ENCODE measurements at regions not wholly inside any gene's neighbourhood (a gene's known extent, or its start where the extent isn't known, plus 50 kb on each side); places are given as distances from the start of the nearest gene placed in this dataset.

GRCh38 chr4:133483600-133484246, 334.6 kb downstream of the PCDH10 start:
- Mint-ChIP-seq H3K27ac (no peak overlapping the region), H3K36me3 (no peaks in the 10 kb centered on the region), H3K27me3 (no peaks in the 10 kb centered on the region), H3K4me1 (no peaks in the 10 kb centered on the region), H3K9me3 (peaks cover 2% of the 10 kb centered on the region), H3K4me3 (no peak overlapping the region)
- DNase-seq (no peak), ATAC-seq (ENCODE audit: low read depth) (no peak)
- POLR2A ChIA-PET = no interaction called here

GRCh38 chr4:133476063-133476462, 327.0 kb downstream of the PCDH10 start:
- H3K36me3 Mint-ChIP-seq = no peaks in the 10 kb centered on the region
- no peaks in the 10 kb centered on the region for H3K27me3 Mint-ChIP-seq
- DNase-seq = no peak
- no peaks in the 10 kb centered on the region for H3K4me1 Mint-ChIP-seq
- peaks cover 1% of the 10 kb centered on the region for H3K9me3 Mint-ChIP-seq
- no peak for ATAC-seq (ENCODE audit: low read depth)
- H3K4me3 Mint-ChIP-seq = no peak overlapping the region
- no peak overlapping the region for H3K27ac Mint-ChIP-seq
- POLR2A ChIA-PET = no interaction called here

GRCh38 chr4:133474501-133474900, 325.4 kb downstream of the PCDH10 start:
- H3K4me1 Mint-ChIP-seq = no peaks in the 10 kb centered on the region

GRCh38 chr4:133472244-133472643, 323.1 kb downstream of the PCDH10 start:
- H3K9me3 Mint-ChIP-seq = peaks cover 2% of the 10 kb centered on the region
- ATAC-seq (ENCODE audit: low read depth) (no peak), DNase-seq (no peak)
- no peak overlapping the region for H3K27ac Mint-ChIP-seq
- POLR2A ChIA-PET = no interaction called here
- H3K36me3 Mint-ChIP-seq = no peaks in the 10 kb centered on the region
- no peaks in the 10 kb centered on the region for H3K4me1 Mint-ChIP-seq
- H3K4me3 Mint-ChIP-seq = no peak overlapping the region
- H3K27me3 Mint-ChIP-seq = no peaks in the 10 kb centered on the region

More at GRCh38 chr4:133474501-133474900, 325.4 kb downstream of the PCDH10 start:
- Mint-ChIP-seq H3K9me3 (peaks cover 1% of the 10 kb centered on the region), H3K36me3 (no peaks in the 10 kb centered on the region), H3K4me3 (no peak overlapping the region), H3K27ac (no peak overlapping the region), H3K27me3 (no peaks in the 10 kb centered on the region)
- POLR2A ChIA-PET = no interaction called here
- DNase-seq = no peak
- ATAC-seq (ENCODE audit: low read depth) = no peak

- peaks cover 3% of the 10 kb centered on the region for H3K9me3 Mint-ChIP-seq
- DNase-seq (no peak), ATAC-seq (ENCODE audit: low read depth) (no peak)
- no peaks in the 10 kb centered on the region for H3K27me3 Mint-ChIP-seq
- POLR2A ChIA-PET = no interaction called here
- no peaks in the 10 kb centered on the region for H3K4me1 Mint-ChIP-seq
- no peaks in the 10 kb centered on the region for H3K36me3 Mint-ChIP-seq
- no peak overlapping the region for H3K27ac Mint-ChIP-seq
- H3K4me3 Mint-ChIP-seq = no peak overlapping the region
These were observed 318.3 kb downstream of the PCDH10 start for GRCh38 chr4:133467290-133467947.

GRCh38 chr4:133465022-133465421, 315.9 kb downstream of the PCDH10 start:
- no peak overlapping the region for H3K27ac Mint-ChIP-seq
- no peaks in the 10 kb centered on the region for H3K36me3 Mint-ChIP-seq
- no peak for DNase-seq
- peaks cover 3% of the 10 kb centered on the region for H3K9me3 Mint-ChIP-seq
- H3K27me3 Mint-ChIP-seq = no peaks in the 10 kb centered on the region
- no peak for ATAC-seq (ENCODE audit: low read depth)
- H3K4me3 Mint-ChIP-seq = no peak overlapping the region
- no peaks in the 10 kb centered on the region for H3K4me1 Mint-ChIP-seq
- POLR2A ChIA-PET = no interaction called here

GRCh38 chr4:133464311-133464710, 315.2 kb downstream of the PCDH10 start:
- POLR2A ChIA-PET = no interaction called here

GRCh38 chr4:133452678-133453077, 303.6 kb downstream of the PCDH10 start:
- POLR2A ChIA-PET = no interaction called here
- Mint-ChIP-seq H3K27ac (no peak overlapping the region), H3K27me3 (no peaks in the 10 kb centered on the region), H3K4me1 (no peaks in the 10 kb centered on the region), H3K9me3 (no peaks in the 10 kb centered on the region), H3K36me3 (no peaks in the 10 kb centered on the region), H3K4me3 (no peak overlapping the region)
- ATAC-seq (ENCODE audit: low read depth) (no peak), DNase-seq (no peak)

More at GRCh38 chr4:133464311-133464710, 315.2 kb downstream of the PCDH10 start:
- Mint-ChIP-seq H3K36me3 (no peaks in the 10 kb centered on the region), H3K27ac (no peak overlapping the region), H3K27me3 (no peaks in the 10 kb centered on the region), H3K4me3 (no peak overlapping the region), H3K4me1 (no peaks in the 10 kb centered on the region), H3K9me3 (peaks cover 3% of the 10 kb centered on the region)
- DNase-seq (no peak), ATAC-seq (ENCODE audit: low read depth) (no peak)

- POLR2A ChIA-PET = no interaction called here
- Mint-ChIP-seq H3K27me3 (no peaks in the 10 kb centered on the region), H3K27ac (no peak overlapping the region), H3K36me3 (no peaks in the 10 kb centered on the region), H3K9me3 (no peaks in the 10 kb centered on the region), H3K4me1 (no peaks in the 10 kb centered on the region), H3K4me3 (no peak overlapping the region)
- DNase-seq (no peak), ATAC-seq (ENCODE audit: low read depth) (no peak)
These were observed 301.7 kb downstream of the PCDH10 start for GRCh38 chr4:133450813-133451212.

- ATAC-seq (ENCODE audit: low read depth) = no peak
- POLR2A ChIA-PET = no interaction called here
- no peak overlapping the region for H3K4me3 Mint-ChIP-seq
- no peak for DNase-seq
- no peak overlapping the region for H3K27ac Mint-ChIP-seq
- H3K9me3 Mint-ChIP-seq = no peaks in the 10 kb centered on the region
- H3K36me3 Mint-ChIP-seq = no peaks in the 10 kb centered on the region
- no peaks in the 10 kb centered on the region for H3K4me1 Mint-ChIP-seq
- no peaks in the 10 kb centered on the region for H3K27me3 Mint-ChIP-seq
These were observed 291.3 kb downstream of the PCDH10 start for GRCh38 chr4:133440404-133440803.

- POLR2A ChIA-PET = no interaction called here
- Mint-ChIP-seq H3K27ac (no peak overlapping the region), H3K4me3 (no peak overlapping the region), H3K4me1 (no peaks in the 10 kb centered on the region), H3K9me3 (no peaks in the 10 kb centered on the region), H3K27me3 (no peaks in the 10 kb centered on the region), H3K36me3 (no peaks in the 10 kb centered on the region)
- ATAC-seq (ENCODE audit: low read depth) (no peak), DNase-seq (no peak)
These were observed 290.7 kb downstream of the PCDH10 start for GRCh38 chr4:133439830-133440229.

GRCh38 chr4:133424605-133425004, 275.5 kb downstream of the PCDH10 start:
- Mint-ChIP-seq H3K9me3 (no peaks in the 10 kb centered on the region), H3K27me3 (no peaks in the 10 kb centered on the region), H3K27ac (no peak overlapping the region), H3K36me3 (no peaks in the 10 kb centered on the region), H3K4me3 (no peak overlapping the region), H3K4me1 (no peaks in the 10 kb centered on the region)
- no peak for ATAC-seq (ENCODE audit: low read depth)
- POLR2A ChIA-PET = no interaction called here
- DNase-seq = no peak

- Mint-ChIP-seq H3K9me3 (no peaks in the 10 kb centered on the region), H3K27me3 (no peaks in the 10 kb centered on the region), H3K27ac (no peak overlapping the region), H3K4me1 (no peaks in the 10 kb centered on the region), H3K36me3 (no peaks in the 10 kb centered on the region), H3K4me3 (no peak overlapping the region)
- DNase-seq (no peak), ATAC-seq (ENCODE audit: low read depth) (no peak)
- POLR2A ChIA-PET = no interaction called here
These were observed 254.8 kb downstream of the PCDH10 start for GRCh38 chr4:133403913-133404312.

GRCh38 chr4:133402616-133403015, 253.5 kb downstream of the PCDH10 start:
- Mint-ChIP-seq H3K4me3 (no peak overlapping the region), H3K36me3 (no peaks in the 10 kb centered on the region), H3K4me1 (no peaks in the 10 kb centered on the region), H3K9me3 (no peaks in the 10 kb centered on the region), H3K27ac (no peak overlapping the region), H3K27me3 (no peaks in the 10 kb centered on the region)
- ATAC-seq (ENCODE audit: low read depth) = no peak
- DNase-seq = no peak
- POLR2A ChIA-PET = no interaction called here

All from activated naive CD8-positive, alpha-beta T cell treated with anti-CD3 and anti-CD28 coated beads, Interleukin-2, amount 10 ng/mL, durations not matched to agents 7 days and 5 days (primary cell).